Mesenchymal stem cell (in vitro differentiated cells and primary cell): ENCODE measurements at regions not wholly inside any gene's neighbourhood (a gene's known extent, or its start where the extent isn't known, plus 50 kb on each side); places are given as distances from the start of the nearest gene placed in this dataset.
"Not testable (repeated sequence)": the region's sequence is repeated elsewhere in the genome, so short reads cannot be mapped to it uniquely, and the experiment has no call there.

Source experiments
- DNase-seq: peaks from one replicate; pipeline ENCODE4 v3.0.0-alpha.2; 2013
- H2AFZ ChIP-seq: one replicate; pipeline ENCODE4 v1.6.1; 2013; ENCODE audit warnings: low read depth, mild to moderate bottlenecking, control low read depth, inconsistent platforms, low read length, moderate library complexity
- H2AK5ac ChIP-seq: 2 replicates; pipeline ENCODE4 v1.6.1; 2013; ENCODE audit warnings: low read length, moderate library complexity, mild to moderate bottlenecking, inconsistent platforms; ENCODE audit not compliant: severe bottlenecking
- H2BK120ac ChIP-seq: one replicate; pipeline ENCODE4 v1.6.1; 2013; ENCODE audit warnings: low read depth, mild to moderate bottlenecking, inconsistent platforms, low read length, moderate library complexity
- H2BK12ac ChIP-seq, 2 experiments: one replicate each; pipeline ENCODE4 v1.6.1; 2013; ENCODE audit warnings: inconsistent platforms in 2 of 2, low read length in 2 of 2, mild to moderate bottlenecking in 2 of 2, moderate library complexity in 2 of 2, control low read depth in 1 of 2
- H2BK15ac ChIP-seq: one replicate; pipeline ENCODE4 v1.6.1; 2013; ENCODE audit warnings: mild to moderate bottlenecking, low read depth, inconsistent platforms; ENCODE audit not compliant: poor library complexity, severe bottlenecking
- H2BK5ac ChIP-seq: 2 replicates; pipeline ENCODE4 v1.6.1; 2013; ENCODE audit warnings: low read depth, mild to moderate bottlenecking, low read length, control low read depth, inconsistent platforms; ENCODE audit not compliant: poor library complexity, severe bottlenecking
- H3K14ac ChIP-seq, 2 experiments: one replicate each; pipeline ENCODE4 v1.6.1; 2013; ENCODE audit warnings: inconsistent platforms in 2 of 2, low read length in 2 of 2, control low read depth in 1 of 2, mild to moderate bottlenecking in 1 of 2, moderate library complexity in 1 of 2
- H3K18ac ChIP-seq, 2 experiments: one replicate each; pipeline ENCODE4 v1.6.1; 2013; ENCODE audit warnings: inconsistent platforms in 2 of 2, low read length in 2 of 2, control low read depth in 1 of 2, low read depth in 1 of 2, mild to moderate bottlenecking in 1 of 2
- H3K23ac ChIP-seq, 2 experiments: one replicate each; pipeline ENCODE4 v1.6.1; 2013; ENCODE audit warnings: inconsistent platforms in 2 of 2, low read length in 2 of 2, mild to moderate bottlenecking in 2 of 2, moderate library complexity in 2 of 2, control low read depth in 1 of 2
- H3K27ac ChIP-seq: 2 replicates; pipeline ENCODE4 v1.5.1; 2013; ENCODE audit warnings: mild to moderate bottlenecking, moderate library complexity, low read length, control low read depth, inconsistent platforms; ENCODE audit not compliant: poor library complexity, severe bottlenecking
- H3K27me3 ChIP-seq, 2 experiments: 2 replicates each; pipeline versions ENCODE4 v1.6.1 to v1.7.0; 2013; ENCODE audit warnings: low read length in 2 of 2, mild to moderate bottlenecking in 2 of 2, moderate library complexity in 2 of 2, control low read depth in 1 of 2, inconsistent platforms in 1 of 2; ENCODE audit not compliant: control insufficient read depth in 1 of 2, insufficient read depth in 1 of 2
- H3K36me3 ChIP-seq, 2 experiments: 2 replicates each; pipeline versions ENCODE4 v1.6.1 to v1.7.0; 2013; ENCODE audit warnings: low read length in 2 of 2, control low read depth in 1 of 2, inconsistent platforms in 1 of 2, low read depth in 1 of 2, mild to moderate bottlenecking in 1 of 2; ENCODE audit not compliant: insufficient read depth in 2 of 2, control insufficient read depth in 1 of 2
- H3K4ac ChIP-seq, 2 experiments: one replicate each; pipeline ENCODE4 v1.6.1; 2013; ENCODE audit warnings: inconsistent platforms in 2 of 2, low read length in 2 of 2, mild to moderate bottlenecking in 2 of 2, moderate library complexity in 2 of 2, control low read depth in 1 of 2, low read depth in 1 of 2
- H3K4me1 ChIP-seq: 2 replicates; pipeline ENCODE4 v1.6.1; 2013; ENCODE audit warnings: low read depth, low read length, control low read depth; ENCODE audit not compliant: control insufficient read depth, insufficient read depth
- H3K4me2 ChIP-seq: 2 replicates; pipeline ENCODE4 v1.6.1; 2013; ENCODE audit warnings: low read length, mild to moderate bottlenecking, inconsistent platforms; ENCODE audit not compliant: poor library complexity, severe bottlenecking
- H3K4me3 ChIP-seq, 2 experiments: 2 replicates each; pipeline versions ENCODE4 v1.5.1 to v1.7.0; 2013; ENCODE audit warnings: low read length in 2 of 2, mild to moderate bottlenecking in 2 of 2, control low read depth in 1 of 2, low read depth in 1 of 2; ENCODE audit not compliant: insufficient read depth in 1 of 2
- H3K79me1 ChIP-seq: replicated peaks from 2 replicates; pipeline ENCODE4 v1.6.1; 2013; ENCODE audit warnings: mild to moderate bottlenecking, control low read depth, low read length, inconsistent platforms; ENCODE audit not compliant: poor library complexity, severe bottlenecking
- H3K9ac ChIP-seq: 2 replicates; pipeline ENCODE4 v1.7.0; 2013; ENCODE audit warnings: mild to moderate bottlenecking, low read length, moderate library complexity
- H3K9me3 ChIP-seq: 2 replicates; pipeline ENCODE4 v1.7.0; 2013; ENCODE audit warnings: mild to moderate bottlenecking, low read length; ENCODE audit not compliant: control insufficient read depth
- H4K8ac ChIP-seq: one replicate; pipeline ENCODE4 v1.6.1; 2013; ENCODE audit warnings: inconsistent platforms, mild to moderate bottlenecking, low read length, moderate library complexity
- H4K91ac ChIP-seq: one replicate; pipeline ENCODE4 v1.6.1; 2013; ENCODE audit warnings: mild to moderate bottlenecking, low read length, inconsistent platforms
- WGBS: methylation state at CpG from one replicate; pipeline ENCODE4 v1.1.7; 2013; ENCODE audit warnings: mixed read lengths; 5-methylcytosine and 5-hydroxymethylcytosine counted together

- H3K4me2 ChIP-seq, H3K23ac ChIP-seq, DNase-seq, H2BK120ac ChIP-seq, H3K79me1 ChIP-seq, H4K91ac ChIP-seq, H4K8ac ChIP-seq, H3K27ac ChIP-seq, H3K36me3 ChIP-seq, H3K9ac ChIP-seq, H2BK5ac ChIP-seq, H3K27me3 ChIP-seq, H2BK12ac ChIP-seq, H2AK5ac ChIP-seq, H3K4ac ChIP-seq, H3K4me1 ChIP-seq, H3K14ac ChIP-seq, H3K18ac ChIP-seq, H3K4me3 ChIP-seq, H2BK15ac ChIP-seq, H2AFZ ChIP-seq: not testable (repeated sequence)
- peaks cover 12% of the 10 kb centered on the region for H3K9me3 ChIP-seq
- 67% methylated on average over 1 of the region's 2 CpGs for WGBS
These were observed 67.4 kb upstream of the ZNF30 start for GRCh38 chr19:34859325-34859724.

- Histone ChIP-seq H2AK5ac (no peak overlapping the region), H3K27me3 (no peaks in the 10 kb centered on the region), H3K36me3 (no peaks in the 10 kb centered on the region), H2BK12ac (no peak overlapping the region), H3K79me1 (no peaks in the 10 kb centered on the region), H2BK120ac (no peak overlapping the region), H3K4ac (no peak overlapping the region), H2BK15ac (no peak overlapping the region), H3K27ac (no peak overlapping the region), H3K18ac (no peak overlapping the region), H2AFZ (no peak overlapping the region), H3K4me3 (no peak overlapping the region), H4K91ac (no peak overlapping the region), H3K4me1 (no peaks in the 10 kb centered on the region), H2BK5ac (no peak overlapping the region), H3K23ac (no peak overlapping the region), H3K9ac (no peak overlapping the region), H3K14ac (no peak overlapping the region), H3K9me3 (peaks cover 14% of the 10 kb centered on the region), H4K8ac (no peak overlapping the region), H3K4me2 (no peak overlapping the region)
- no peak for DNase-seq
These were observed 70.7 kb upstream of the ZNF30 start for GRCh38 chr19:34856052-34856451.

GRCh38 chr19:34853369-34853768 lies 73.3 kb upstream of the ZNF30 start:
- no peaks in the 10 kb centered on the region for H3K79me1 ChIP-seq
- H3K4me1 ChIP-seq: no peaks in the 10 kb centered on the region
- H3K36me3 ChIP-seq: no peaks in the 10 kb centered on the region
- H2BK5ac ChIP-seq: no peak overlapping the region
- no peak overlapping the region for H2BK12ac ChIP-seq
- no peak overlapping the region for H3K14ac ChIP-seq
- no peak overlapping the region for H4K8ac ChIP-seq
- no peaks in the 10 kb centered on the region for H3K27me3 ChIP-seq
- peaks cover 14% of the 10 kb centered on the region for H3K9me3 ChIP-seq
- no peak overlapping the region for H4K91ac ChIP-seq
- no peak overlapping the region for H2BK120ac ChIP-seq
- no peak for DNase-seq
- no peak overlapping the region for H3K18ac ChIP-seq
- H3K4me2 ChIP-seq: no peak overlapping the region
- H2AFZ ChIP-seq: peak overlapping the region; percentile 31
- H3K4ac ChIP-seq: no peak overlapping the region
- no peak overlapping the region for H2AK5ac ChIP-seq
- WGBS: 71% methylated on average over 3 of the region's 3 CpGs
- H3K4me3 ChIP-seq: no peak overlapping the region
- no peak overlapping the region for H3K27ac ChIP-seq
- H3K23ac ChIP-seq: no peak overlapping the region
- H3K9ac ChIP-seq: no peak overlapping the region
- no peak overlapping the region for H2BK15ac ChIP-seq

GRCh38 chr19:34852669-34853068 lies 74.0 kb upstream of the ZNF30 start:
- Histone ChIP-seq H3K36me3 (no peaks in the 10 kb centered on the region), H2AFZ (no peak overlapping the region), H3K9ac (no peak overlapping the region), H3K18ac (no peak overlapping the region), H3K4me2 (no peak overlapping the region), H4K91ac (no peak overlapping the region), H3K79me1 (no peaks in the 10 kb centered on the region), H3K23ac (no peak overlapping the region), H2BK5ac (no peak overlapping the region), H3K27me3 (no peaks in the 10 kb centered on the region), H2AK5ac (no peak overlapping the region), H3K4me3 (no peak overlapping the region), H3K9me3 (peaks cover 14% of the 10 kb centered on the region), H3K27ac (no peak overlapping the region), H2BK120ac (no peak overlapping the region), H2BK12ac (no peak overlapping the region), H3K4me1 (no peaks in the 10 kb centered on the region), H4K8ac (no peak overlapping the region), H3K14ac (no peak overlapping the region), H2BK15ac (no peak overlapping the region), H3K4ac (no peak overlapping the region)
- WGBS: 77% methylated on average over 5 of the region's 5 CpGs
- DNase-seq: no peak
